Hepatocyte (in vitro differentiated cells): ENCODE measurements at regions not wholly inside any gene's neighbourhood (a gene's known extent, or its start where the extent isn't known, plus 50 kb on each side); places are given as distances from the start of the nearest gene placed in this dataset.
"Not testable (repeated sequence)": the region's sequence is repeated elsewhere in the genome, so short reads cannot be mapped to it uniquely, and the experiment has no call there.

Experiments
- EZH2 ChIP-seq: fragments of 200-600 bp; sonication (generic); IDR thresholded peaks from 2 replicates; pipeline ENCODE4 v1.6.1; 2016; ENCODE audit warnings: antibody characterized with exemption, mild to moderate bottlenecking, borderline replicate concordance
- EZH2phosphoT487 ChIP-seq: fragments of 200-600 bp; sonication (generic); IDR thresholded peaks from one replicate; pipeline ENCODE4 v1.6.1; 2018; ENCODE audit warnings: antibody characterized with exemption, mild to moderate bottlenecking, low read depth, moderate library complexity; ENCODE audit not compliant: unreplicated experiment, severe bottlenecking
- TF ChIP-seq, protein P1 (sequence below): fragments of 200-600 bp; sonication (generic); IDR thresholded peaks from 2 replicates; pipeline ENCODE4 v1.5.1; 2016; ENCODE audit warnings: antibody characterized with exemption, mild to moderate bottlenecking; ENCODE audit not compliant: poor library complexity

DNA sequence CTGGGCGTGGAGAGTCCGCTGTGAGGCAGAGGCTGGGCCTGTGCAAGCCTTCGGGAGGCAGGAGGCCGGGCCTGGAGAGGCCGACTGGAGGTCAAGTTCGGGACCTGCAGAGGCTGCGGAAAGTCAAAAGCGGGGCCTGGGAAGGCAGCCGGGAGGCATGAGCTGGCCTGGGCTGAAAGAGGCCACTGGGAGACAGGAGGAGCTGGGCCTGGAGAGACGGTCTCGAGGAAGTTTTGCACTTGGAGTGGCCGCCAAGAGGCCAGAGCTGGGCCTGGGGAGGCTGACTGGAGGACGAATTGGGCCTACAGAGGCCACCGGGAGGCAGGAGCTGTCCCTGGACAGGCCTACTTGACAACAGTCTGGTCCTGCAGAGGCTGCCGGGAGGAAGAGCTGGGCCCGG is 304.7 kb downstream of the ZNF479 start:
- TF ChIP-seq EZH2, EZH2phosphoT487: not testable (repeated sequence)
- TF ChIP-seq, protein P1, sequence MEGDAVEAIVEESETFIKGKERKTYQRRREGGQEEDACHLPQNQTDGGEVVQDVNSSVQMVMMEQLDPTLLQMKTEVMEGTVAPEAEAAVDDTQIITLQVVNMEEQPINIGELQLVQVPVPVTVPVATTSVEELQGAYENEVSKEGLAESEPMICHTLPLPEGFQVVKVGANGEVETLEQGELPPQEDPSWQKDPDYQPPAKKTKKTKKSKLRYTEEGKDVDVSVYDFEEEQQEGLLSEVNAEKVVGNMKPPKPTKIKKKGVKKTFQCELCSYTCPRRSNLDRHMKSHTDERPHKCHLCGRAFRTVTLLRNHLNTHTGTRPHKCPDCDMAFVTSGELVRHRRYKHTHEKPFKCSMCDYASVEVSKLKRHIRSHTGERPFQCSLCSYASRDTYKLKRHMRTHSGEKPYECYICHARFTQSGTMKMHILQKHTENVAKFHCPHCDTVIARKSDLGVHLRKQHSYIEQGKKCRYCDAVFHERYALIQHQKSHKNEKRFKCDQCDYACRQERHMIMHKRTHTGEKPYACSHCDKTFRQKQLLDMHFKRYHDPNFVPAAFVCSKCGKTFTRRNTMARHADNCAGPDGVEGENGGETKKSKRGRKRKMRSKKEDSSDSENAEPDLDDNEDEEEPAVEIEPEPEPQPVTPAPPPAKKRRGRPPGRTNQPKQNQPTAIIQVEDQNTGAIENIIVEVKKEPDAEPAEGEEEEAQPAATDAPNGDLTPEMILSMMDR = not testable (repeated sequence)
